ENCODE measurements at regions not wholly inside any gene's neighbourhood (a gene's known extent, or its start where the extent isn't known, plus 50 kb on each side); places are given as distances from the start of the nearest gene placed in this dataset.
"Not testable (repeated sequence)": the region's sequence is repeated elsewhere in the genome, so short reads cannot be mapped to it uniquely, and the experiment has no call there.

- DNase-seq (ENCODE audit: low read depth in 2 of 2): no peak
These were observed 281.0 kb upstream of the MAOA start for GRCh38 chrX:43375136-43375535.

GRCh38 chrX:43380704-43381103 lies 275.4 kb upstream of the MAOA start:
- DNase-seq (ENCODE audit: low read depth in 2 of 2): no peak

- DNase-seq (ENCODE audit: low read depth in 2 of 2): no peak
These were observed 269.2 kb upstream of the MAOA start for GRCh38 chrX:43386875-43387274.

- DNase-seq (ENCODE audit: low read depth in 2 of 2): no peak
These were observed 250.9 kb upstream of the MAOA start for GRCh38 chrX:43405191-43405590.

- no peak for DNase-seq (ENCODE audit: low read depth in 2 of 2)
These were observed 232.2 kb upstream of the MAOA start for GRCh38 chrX:43423876-43424275.

- DNase-seq (ENCODE audit: low read depth in 2 of 2): no peak
These were observed 219.6 kb upstream of the MAOA start for GRCh38 chrX:43436517-43436916.

GRCh38 chrX:43446752-43447151 lies 209.3 kb upstream of the MAOA start:
- no peak for DNase-seq (ENCODE audit: low read depth in 2 of 2)

- DNase-seq (ENCODE audit: low read depth in 2 of 2): no peak
These were observed 207.4 kb upstream of the MAOA start for GRCh38 chrX:43448688-43449087.

- no peak for DNase-seq (ENCODE audit: low read depth in 2 of 2)
These were observed 205.7 kb upstream of the MAOA start for GRCh38 chrX:43450355-43450754.

- not testable (repeated sequence) for DNase-seq (ENCODE audit: low read depth in 2 of 2)
These were observed 204.0 kb upstream of the MAOA start for GRCh38 chrX:43451976-43452686.

- DNase-seq (ENCODE audit: low read depth in 2 of 2): no peak
These were observed 200.0 kb upstream of the MAOA start for GRCh38 chrX:43456063-43456462.

- DNase-seq (ENCODE audit: low read depth in 2 of 2): no peak
These were observed 199.2 kb upstream of the MAOA start for GRCh38 chrX:43456906-43457305.

- no peak for DNase-seq (ENCODE audit: low read depth in 2 of 2)
These were observed 188.4 kb upstream of the MAOA start for GRCh38 chrX:43467608-43468234.

- DNase-seq (ENCODE audit: low read depth in 2 of 2): no peak
These were observed 186.6 kb upstream of the MAOA start for GRCh38 chrX:43469391-43470054.

- DNase-seq (ENCODE audit: low read depth in 2 of 2): no peak
These were observed 181.8 kb upstream of the MAOA start for GRCh38 chrX:43474321-43474720.

GRCh38 chrX:43479070-43479469 lies 177.0 kb upstream of the MAOA start:
- no peak for DNase-seq (ENCODE audit: low read depth in 2 of 2)

- no peak for DNase-seq (ENCODE audit: low read depth in 2 of 2)
These were observed 176.2 kb upstream of the MAOA start for GRCh38 chrX:43479850-43480249.

GRCh38 chrX:43481576-43481975 lies 174.5 kb upstream of the MAOA start:
- no peak for DNase-seq (ENCODE audit: low read depth in 2 of 2)

- no peak for DNase-seq (ENCODE audit: low read depth in 2 of 2)
These were observed 162.3 kb upstream of the MAOA start for GRCh38 chrX:43493756-43494155.

GRCh38 chrX:43500246-43500645 lies 155.9 kb upstream of the MAOA start:
- DNase-seq (ENCODE audit: low read depth in 2 of 2): no peak

GRCh38 chrX:43500996-43501694 lies 155.0 kb upstream of the MAOA start:
- DNase-seq (ENCODE audit: low read depth in 2 of 2): no peak

- no peak for DNase-seq (ENCODE audit: low read depth in 2 of 2)
These were observed 151.7 kb upstream of the MAOA start for GRCh38 chrX:43504394-43504793.

GRCh38 chrX:43505769-43506168 lies 150.3 kb upstream of the MAOA start:
- DNase-seq (ENCODE audit: low read depth in 2 of 2): no peak
